ENCODE measurements at regions not wholly inside any gene's neighbourhood (a gene's known extent, or its start where the extent isn't known, plus 50 kb on each side); places are given as distances from the start of the nearest gene placed in this dataset.

DNA sequence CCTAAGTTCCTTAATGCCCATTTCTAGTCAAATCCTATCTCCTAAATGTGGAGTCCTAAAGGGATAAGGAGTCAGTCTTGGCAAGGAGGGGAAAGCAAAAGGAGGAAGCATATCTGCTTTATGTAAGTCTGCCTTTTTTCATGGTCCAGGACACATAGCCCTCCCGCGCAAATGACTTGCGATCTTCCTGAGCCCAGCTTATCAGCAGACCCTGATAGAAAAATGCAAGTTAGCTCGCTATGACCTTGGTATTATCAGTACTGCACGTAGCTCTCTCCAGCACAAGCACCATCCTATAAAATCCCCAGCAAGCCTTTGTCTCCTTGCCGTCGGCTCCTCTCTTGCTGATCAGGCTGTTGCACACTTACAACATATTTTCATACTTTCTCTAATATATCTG, 281.4 kb upstream of the KCNH7 start:
- TF ChIP-seq, protein P1, sequence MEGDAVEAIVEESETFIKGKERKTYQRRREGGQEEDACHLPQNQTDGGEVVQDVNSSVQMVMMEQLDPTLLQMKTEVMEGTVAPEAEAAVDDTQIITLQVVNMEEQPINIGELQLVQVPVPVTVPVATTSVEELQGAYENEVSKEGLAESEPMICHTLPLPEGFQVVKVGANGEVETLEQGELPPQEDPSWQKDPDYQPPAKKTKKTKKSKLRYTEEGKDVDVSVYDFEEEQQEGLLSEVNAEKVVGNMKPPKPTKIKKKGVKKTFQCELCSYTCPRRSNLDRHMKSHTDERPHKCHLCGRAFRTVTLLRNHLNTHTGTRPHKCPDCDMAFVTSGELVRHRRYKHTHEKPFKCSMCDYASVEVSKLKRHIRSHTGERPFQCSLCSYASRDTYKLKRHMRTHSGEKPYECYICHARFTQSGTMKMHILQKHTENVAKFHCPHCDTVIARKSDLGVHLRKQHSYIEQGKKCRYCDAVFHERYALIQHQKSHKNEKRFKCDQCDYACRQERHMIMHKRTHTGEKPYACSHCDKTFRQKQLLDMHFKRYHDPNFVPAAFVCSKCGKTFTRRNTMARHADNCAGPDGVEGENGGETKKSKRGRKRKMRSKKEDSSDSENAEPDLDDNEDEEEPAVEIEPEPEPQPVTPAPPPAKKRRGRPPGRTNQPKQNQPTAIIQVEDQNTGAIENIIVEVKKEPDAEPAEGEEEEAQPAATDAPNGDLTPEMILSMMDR (IDR thresholded peaks at IDR 0.05) = no peak
- no peak for TF ChIP-seq POLR2A (IDR thresholded peaks at IDR 0.05)

All from body of pancreas (tissue), 4 donors.